GM12892 (cell line): ENCODE measurements at regions not wholly inside any gene's neighbourhood (a gene's known extent, or its start where the extent isn't known, plus 50 kb on each side); places are given as distances from the start of the nearest gene placed in this dataset.

ENCODE experiments used
- POLR2A ChIP-seq: IDR thresholded peaks from 2 replicates; pipeline ENCODE4 v1.6.1; 2011; ENCODE audit warnings: low read depth, low read length, control low read depth
- POLR2AphosphoS5 ChIP-seq: IDR thresholded peaks from 2 replicates; pipeline ENCODE4 v1.6.1; 2011; ENCODE audit warnings: low read depth, low read length, control low read depth
- TAF1 ChIP-seq: IDR thresholded peaks from 2 replicates; pipeline ENCODE4 v1.6.1; 2011; ENCODE audit warnings: low read depth, mild to moderate bottlenecking, control low read depth, low read length, borderline replicate concordance

DNA sequence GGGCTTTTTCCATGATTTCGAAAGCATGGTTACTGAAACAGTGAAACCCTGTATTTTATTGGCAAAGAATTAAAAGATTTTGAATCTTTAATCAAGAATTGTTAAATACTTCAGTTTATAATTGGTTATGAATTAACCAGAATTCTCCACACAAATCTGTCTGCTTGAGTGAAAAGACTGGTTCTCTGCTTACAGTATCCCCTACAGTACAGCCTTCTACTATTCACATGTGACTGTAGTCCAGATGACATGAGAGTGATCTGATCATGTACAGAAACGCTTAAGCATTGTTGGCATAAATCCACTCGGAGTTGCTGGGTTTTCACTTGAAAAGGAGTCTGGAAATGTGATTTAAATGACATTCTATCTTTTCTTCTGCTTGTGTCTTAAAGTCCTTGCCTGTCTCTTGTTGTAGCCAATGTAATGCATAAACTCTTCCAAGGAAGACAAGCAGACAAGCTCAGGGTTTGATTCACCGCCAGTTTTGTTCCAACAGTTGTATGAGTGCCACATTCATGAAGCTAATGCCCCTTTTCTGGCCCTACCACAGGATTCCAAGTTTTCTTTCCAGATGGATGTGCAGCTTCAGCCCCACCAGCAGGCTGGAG lies 222.0 kb upstream of the LRIG3 start:
- no peak for TF ChIP-seq POLR2A
- no peak for TF ChIP-seq POLR2AphosphoS5
- no peak for TF ChIP-seq TAF1
